Spinal cord (tissue), 9 donors: ENCODE measurements at regions not wholly inside any gene's neighbourhood (a gene's known extent, or its start where the extent isn't known, plus 50 kb on each side); places are given as distances from the start of the nearest gene placed in this dataset.
"Not testable (repeated sequence)": the region's sequence is repeated elsewhere in the genome, so short reads cannot be mapped to it uniquely, and the experiment has no call there.

Experiments used
- DNase-seq, 6 donors: peaks; one replicate each; pipeline versions ENCODE4 v3.0.0 to v3.0.0-alpha.2; 2013 to 2015; ENCODE audit warnings: low spot score in 6 of 6, low read depth in 4 of 6
- H3K27ac ChIP-seq: one replicate; pipeline ENCODE4 v1.5.1; 2013; ENCODE audit warnings: low read depth, low read length, control low read depth
- H3K27me3 ChIP-seq: one replicate; pipeline ENCODE4 v1.6.1; 2013; ENCODE audit warnings: low read length; ENCODE audit not compliant: control insufficient read depth, insufficient read depth
- H3K36me3 ChIP-seq: one replicate; pipeline ENCODE4 v1.6.1; 2013; ENCODE audit warnings: low read length; ENCODE audit not compliant: control insufficient read depth, insufficient read depth
- H3K4me1 ChIP-seq: one replicate; pipeline ENCODE4 v1.6.1; 2013; ENCODE audit warnings: low read length; ENCODE audit not compliant: control insufficient read depth, insufficient read depth
- H3K4me3 ChIP-seq: one replicate; pipeline ENCODE4 v1.5.1; 2013; ENCODE audit warnings: low read depth, low read length, control low read depth
- H3K9me3 ChIP-seq: one replicate; pipeline ENCODE4 v1.6.1; 2013; ENCODE audit warnings: low read length; ENCODE audit not compliant: control insufficient read depth, insufficient read depth
- WGBS: methylation state at CpG from one replicate; pipeline ENCODE4 v1.1.5; 2013; ENCODE audit warnings: missing lambda C conversion rate; ENCODE audit not compliant: insufficient coverage; 5-methylcytosine and 5-hydroxymethylcytosine counted together
- donor health status: healthy.

GRCh38 chr3:94378322-94378721, 315.5 kb downstream of the NSUN3 start:
- Histone ChIP-seq H3K27me3 (no peaks in the 10 kb centered on the region), H3K36me3 (no peaks in the 10 kb centered on the region), H3K4me3 (no peak overlapping the region), H3K9me3 (no peaks in the 10 kb centered on the region), H3K27ac (no peak overlapping the region), H3K4me1 (no peaks in the 10 kb centered on the region)
- no peak for DNase-seq
- no CpG with 5 or more reads among the region's 1 CpG for WGBS

DNA sequence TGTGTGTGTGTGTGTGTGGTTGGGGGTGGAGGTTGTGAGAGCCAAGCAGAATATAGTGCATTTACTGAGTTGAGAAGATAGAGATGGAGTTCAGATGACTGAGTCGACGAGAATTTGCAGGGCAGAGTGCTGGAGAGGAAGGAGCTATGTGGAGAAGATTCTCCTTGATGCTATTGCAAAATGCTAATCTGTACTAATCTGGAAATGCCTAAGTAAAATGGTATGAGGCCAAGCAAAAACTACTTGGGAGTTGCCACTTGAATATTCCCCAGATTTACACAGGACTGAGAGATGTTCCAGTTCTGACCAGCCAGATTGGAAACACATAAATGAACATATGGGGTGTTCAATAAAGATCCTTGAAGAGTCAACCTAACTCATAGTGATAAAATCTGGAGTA, 316.4 kb downstream of the NSUN3 start:
- H3K9me3 ChIP-seq = no peaks in the 10 kb centered on the region
- no peak overlapping the region for H3K27ac ChIP-seq
- DNase-seq = no peak
- H3K4me1 ChIP-seq = no peaks in the 10 kb centered on the region
- H3K4me3 ChIP-seq = no peak overlapping the region
- no peaks in the 10 kb centered on the region for H3K27me3 ChIP-seq
- WGBS = 87% methylated on average over 2 of the region's 2 CpGs
- no peaks in the 10 kb centered on the region for H3K36me3 ChIP-seq

DNA sequence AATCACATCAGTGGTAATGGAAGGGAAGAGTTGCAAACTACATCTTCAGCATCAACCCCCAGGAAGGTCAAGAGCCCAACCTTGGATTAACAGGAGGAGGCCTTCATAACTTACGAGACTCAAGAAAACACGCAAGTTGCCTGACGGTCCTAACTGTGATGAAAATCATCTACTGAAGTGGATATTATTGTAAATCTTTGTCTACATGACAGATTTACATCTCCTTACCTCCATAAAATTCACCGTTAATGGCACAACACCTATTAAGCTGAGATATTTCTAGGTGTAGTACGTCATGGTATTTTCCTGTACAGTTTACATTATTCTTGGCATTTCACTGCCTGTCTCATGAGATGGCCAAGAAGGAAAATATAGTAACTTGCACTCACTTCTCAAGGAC, 332.0 kb downstream of the NSUN3 start:
- H3K9me3 ChIP-seq = no peaks in the 10 kb centered on the region
- no peaks in the 10 kb centered on the region for H3K27me3 ChIP-seq
- H3K4me1 ChIP-seq = no peaks in the 10 kb centered on the region
- no peak overlapping the region for H3K4me3 ChIP-seq
- no CpG with 5 or more reads among the region's 5 CpGs for WGBS
- H3K27ac ChIP-seq = no peak overlapping the region
- no peaks in the 10 kb centered on the region for H3K36me3 ChIP-seq
- DNase-seq = peak in 1 of 6 donors; percentile 29

GRCh38 chr3:94395851-94396250, 333.0 kb downstream of the NSUN3 start:
- Histone ChIP-seq H3K9me3 (no peaks in the 10 kb centered on the region), H3K27ac (no peak overlapping the region), H3K27me3 (no peaks in the 10 kb centered on the region), H3K4me3 (no peak overlapping the region), H3K36me3 (no peaks in the 10 kb centered on the region), H3K4me1 (no peaks in the 10 kb centered on the region)
- DNase-seq = no peak

DNA sequence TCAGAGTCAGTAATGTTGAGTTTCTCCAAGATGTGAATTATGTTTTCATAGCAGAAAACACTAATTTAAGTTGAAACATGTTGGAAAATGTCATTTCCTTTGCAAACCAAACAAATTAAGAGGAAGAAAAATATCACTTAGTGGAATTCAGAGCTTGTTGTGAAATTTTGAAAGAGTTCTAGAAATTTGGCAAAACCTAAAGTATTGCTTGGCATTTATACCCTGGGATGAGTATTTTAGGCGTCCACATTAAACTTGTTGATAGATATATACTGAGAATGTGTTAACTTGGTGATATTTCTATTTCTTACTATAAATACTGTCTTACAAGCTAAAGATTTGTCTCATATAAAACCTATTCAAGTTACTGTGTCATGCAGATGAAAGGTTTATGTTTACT, 335.2 kb downstream of the NSUN3 start:
- Histone ChIP-seq H3K9me3 (no peaks in the 10 kb centered on the region), H3K27me3 (no peaks in the 10 kb centered on the region), H3K36me3 (no peaks in the 10 kb centered on the region), H3K27ac (no peak overlapping the region), H3K4me1 (no peaks in the 10 kb centered on the region), H3K4me3 (no peak overlapping the region)
- peak in 1 of 6 donors; percentile 53 for DNase-seq
- WGBS = no CpG with 5 or more reads among the region's 1 CpG

DNA sequence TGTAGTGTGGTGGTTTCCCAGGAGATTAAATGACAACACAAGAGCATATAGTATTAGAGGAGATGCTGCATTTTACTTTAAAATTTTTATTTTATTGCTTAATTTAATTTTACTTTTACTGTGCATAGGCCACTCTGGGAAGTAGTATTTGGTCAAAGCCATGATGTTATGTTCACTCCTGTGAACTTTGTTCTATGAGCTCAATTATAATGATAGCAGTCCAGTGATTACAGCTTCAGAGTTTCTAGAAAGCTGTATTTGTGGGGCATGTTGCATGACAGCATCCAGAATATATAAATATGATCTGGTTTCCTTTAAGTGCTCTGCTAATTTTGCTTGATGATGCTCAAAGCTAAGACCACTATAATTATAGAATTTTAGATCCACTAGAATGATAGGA, 338.6 kb downstream of the NSUN3 start:
- H3K27ac ChIP-seq = no peak overlapping the region
- no peaks in the 10 kb centered on the region for H3K36me3 ChIP-seq
- DNase-seq = no peak
- no peaks in the 10 kb centered on the region for H3K27me3 ChIP-seq
- H3K9me3 ChIP-seq = peaks cover 2% of the 10 kb centered on the region
- H3K4me3 ChIP-seq = no peak overlapping the region
- H3K4me1 ChIP-seq = no peaks in the 10 kb centered on the region

DNA sequence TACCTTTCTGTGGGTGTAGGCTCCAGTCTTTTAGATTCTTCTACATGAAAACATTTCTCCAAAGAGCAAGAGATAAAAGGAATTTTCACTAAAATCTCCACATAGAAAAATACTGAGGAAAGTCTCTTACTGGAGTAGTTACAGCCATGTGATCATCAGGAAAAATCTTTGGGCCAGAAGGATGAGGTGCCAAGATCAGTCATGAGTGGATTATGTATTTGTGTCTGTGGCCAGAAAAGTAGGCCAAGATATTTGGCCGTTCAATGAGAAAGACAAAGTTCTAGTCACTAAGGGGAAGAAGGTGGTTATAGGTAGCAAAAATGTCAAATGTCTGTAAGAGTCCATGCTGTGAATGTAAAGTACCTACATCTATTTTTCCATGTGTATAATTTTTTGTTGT, 339.3 kb downstream of the NSUN3 start:
- Histone ChIP-seq H3K4me3 (no peak overlapping the region), H3K4me1 (no peaks in the 10 kb centered on the region), H3K27ac (no peak overlapping the region), H3K36me3 (no peaks in the 10 kb centered on the region), H3K9me3 (peaks cover 2% of the 10 kb centered on the region), H3K27me3 (no peaks in the 10 kb centered on the region)
- WGBS = no CpG with 5 or more reads among the region's 1 CpG
- DNase-seq = no peak

DNA sequence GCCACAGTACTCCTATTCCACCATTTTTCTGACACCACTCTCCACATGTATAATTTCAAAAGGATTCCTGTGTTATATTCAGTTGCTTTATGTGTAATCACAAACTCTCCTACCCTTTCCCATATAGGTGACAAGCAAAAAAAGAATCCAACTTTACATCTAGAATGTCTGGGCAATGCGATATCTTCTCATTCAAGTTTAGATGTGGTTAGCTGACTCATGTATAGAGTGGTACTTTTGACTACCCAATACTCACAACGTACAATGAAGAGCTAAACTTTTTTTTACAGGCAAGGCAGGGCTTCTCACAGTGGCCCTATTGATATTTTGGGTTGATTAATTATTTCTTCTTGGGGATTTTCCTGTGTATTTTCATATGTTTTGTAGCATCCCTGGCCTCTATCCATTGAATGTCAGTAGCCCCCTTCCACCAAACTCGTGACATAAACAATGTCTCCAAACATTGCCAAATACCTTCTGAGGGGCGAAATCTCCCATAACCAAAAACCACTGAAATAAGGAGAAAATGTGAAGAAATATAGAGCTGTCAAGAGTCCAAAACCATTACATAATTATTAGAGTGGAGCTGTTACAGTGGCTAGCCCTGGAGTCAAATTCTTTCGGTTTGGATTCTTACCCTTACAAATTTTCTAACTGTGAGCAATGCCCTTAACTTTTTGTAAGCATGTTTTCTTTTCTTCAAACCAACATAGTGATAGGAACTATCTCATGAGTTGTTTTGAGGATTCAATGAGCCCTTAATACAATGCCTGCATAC, 342.6 kb downstream of the NSUN3 start:
- Histone ChIP-seq H3K36me3 (no peaks in the 10 kb centered on the region), H3K4me1 (no peaks in the 10 kb centered on the region), H3K27me3 (no peaks in the 10 kb centered on the region), H3K9me3 (peaks cover 2% of the 10 kb centered on the region), H3K4me3 (no peak overlapping the region), H3K27ac (no peak overlapping the region)
- no CpG with 5 or more reads among the region's 5 CpGs for WGBS
- DNase-seq = no peak

- no peak overlapping the region for H3K4me3 ChIP-seq
- no peaks in the 10 kb centered on the region for H3K36me3 ChIP-seq
- no peaks in the 10 kb centered on the region for H3K27me3 ChIP-seq
- H3K9me3 ChIP-seq = peaks cover 2% of the 10 kb centered on the region
- no peak overlapping the region for H3K27ac ChIP-seq
- no peaks in the 10 kb centered on the region for H3K4me1 ChIP-seq
- DNase-seq = no peak
Observed at GRCh38 chr3:94406595-94406994, 343.7 kb downstream of the NSUN3 start.

DNA sequence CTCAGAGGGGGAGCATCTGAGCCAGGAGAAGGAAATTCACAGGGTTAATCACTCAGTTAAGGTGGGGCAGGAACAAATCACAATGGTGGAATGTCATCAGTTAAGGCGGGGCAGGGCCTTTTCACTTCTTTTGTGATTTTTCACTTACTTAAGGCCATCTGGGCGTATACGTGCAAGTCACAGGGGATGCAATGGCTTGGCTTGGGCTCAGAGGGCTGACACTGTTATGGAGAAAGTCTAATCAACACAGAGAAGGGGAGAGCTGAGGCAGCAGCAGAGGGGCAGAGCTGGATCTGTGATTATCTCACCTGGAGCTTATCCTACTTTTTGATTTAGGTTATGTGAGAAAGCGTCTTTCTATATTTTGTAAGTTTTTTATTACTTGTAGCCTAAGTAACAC, 350.1 kb downstream of the NSUN3 start:
- H3K4me3 ChIP-seq, H3K27ac ChIP-seq, H3K36me3 ChIP-seq, H3K9me3 ChIP-seq, H3K27me3 ChIP-seq, DNase-seq, H3K4me1 ChIP-seq: not testable (repeated sequence)
- 72% methylated on average over 2 of the region's 4 CpGs for WGBS
